DMS153 (cell line): ENCODE measurements at regions not wholly inside any gene's neighbourhood (a gene's known extent, or its start where the extent isn't known, plus 50 kb on each side); places are given as distances from the start of the nearest gene placed in this dataset.
A peak's percentile ranks its signal among the peaks of the same experiment; 100 is the strongest.
"Not testable (repeated sequence)": the region's sequence is repeated elsewhere in the genome, so short reads cannot be mapped to it uniquely, and the experiment has no call there.

Experiments
- DNase-seq: peaks from one replicate; lab custom pipeline; 2025; lab: John Stamatoyannopoulos, UW

- DNase-seq = not testable (repeated sequence)
Measured at GRCh38 chr14:43547596-43547995, 959.5 kb downstream of the FSCB start.

GRCh38 chr14:43541356-43541755 lies 965.7 kb downstream of the FSCB start:
- DNase-seq = no peak

- DNase-seq = no peak
Measured at GRCh38 chr14:43540948-43541347, 966.1 kb downstream of the FSCB start.

- no peak for DNase-seq
Measured at GRCh38 chr14:43539210-43539609, 967.9 kb downstream of the FSCB start.

- DNase-seq = no peak
Measured at GRCh38 chr14:43535231-43535838, 971.7 kb downstream of the FSCB start.

GRCh38 chr14:43532825-43533416 lies 974.2 kb downstream of the FSCB start:
- no peak for DNase-seq

- no peak for DNase-seq
Measured at GRCh38 chr14:43528321-43528720, 978.8 kb downstream of the FSCB start.

- DNase-seq = no peak
Measured at GRCh38 chr14:43525658-43526057, 981.4 kb downstream of the FSCB start.

- no peak for DNase-seq
Measured at GRCh38 chr14:43522901-43523300, 984.2 kb downstream of the FSCB start.

GRCh38 chr14:43522191-43522590 lies 984.9 kb downstream of the FSCB start:
- DNase-seq = no peak

GRCh38 chr14:43503508-43503907 lies 1003.6 kb downstream of the FSCB start:
- DNase-seq = peak; percentile 13

GRCh38 chr14:43492359-43492758 lies 1014.7 kb downstream of the FSCB start:
- not testable (repeated sequence) for DNase-seq

GRCh38 chr14:43483415-43483814 lies 1023.7 kb downstream of the FSCB start:
- DNase-seq = no peak

- no peak for DNase-seq
Measured at GRCh38 chr14:43481864-43482263, 1025.2 kb downstream of the FSCB start.

GRCh38 chr14:43480976-43481375 lies 1026.1 kb downstream of the FSCB start:
- DNase-seq = no peak

GRCh38 chr14:43479596-43480195 lies 1027.4 kb downstream of the FSCB start:
- DNase-seq = peak; percentile 21

GRCh38 chr14:43476822-43477221 lies 1030.3 kb downstream of the FSCB start:
- DNase-seq = no peak

GRCh38 chr14:43475757-43476156 lies 1031.3 kb downstream of the FSCB start:
- no peak for DNase-seq

- DNase-seq = no peak
Measured at GRCh38 chr14:43471595-43471994, 1035.5 kb downstream of the FSCB start.

GRCh38 chr14:43464968-43465367 lies 1042.1 kb downstream of the FSCB start:
- DNase-seq = no peak

- DNase-seq = peak; percentile 4
Measured at GRCh38 chr14:43449291-43449690, 1057.8 kb downstream of the FSCB start.

GRCh38 chr14:43438056-43438455 lies 1069.0 kb downstream of the FSCB start:
- no peak for DNase-seq

GRCh38 chr14:43418324-43418723 lies 1088.8 kb downstream of the FSCB start:
- no peak for DNase-seq

GRCh38 chr14:43413084-43413483 lies 1094.0 kb downstream of the FSCB start:
- DNase-seq = peak; percentile 35
